HUES6 (cell line): ENCODE measurements at regions not wholly inside any gene's neighbourhood (a gene's known extent, or its start where the extent isn't known, plus 50 kb on each side); places are given as distances from the start of the nearest gene placed in this dataset.

Source experiments
- H3K27ac ChIP-seq: 2 replicates; pipeline ENCODE4 v1.7.0; 2013; ENCODE audit warnings: low read depth, mild to moderate bottlenecking, low read length, inconsistent platforms
- H3K27me3 ChIP-seq: 2 replicates; pipeline ENCODE4 v1.6.1; 2013; ENCODE audit warnings: low read length; ENCODE audit not compliant: control insufficient read depth, insufficient read depth
- H3K36me3 ChIP-seq: 2 replicates; pipeline ENCODE4 v1.6.1; 2013; ENCODE audit warnings: low read length; ENCODE audit not compliant: control insufficient read depth, insufficient read depth
- H3K4me1 ChIP-seq: 2 replicates; pipeline ENCODE4 v1.6.1; 2013; ENCODE audit warnings: low read length; ENCODE audit not compliant: control insufficient read depth, insufficient read depth
- H3K4me3 ChIP-seq: 2 replicates; pipeline ENCODE4 v1.5.1; 2013; ENCODE audit warnings: low read depth, low read length
- H3K9ac ChIP-seq: one replicate; pipeline ENCODE4 v1.6.1; 2013; ENCODE audit warnings: mild to moderate bottlenecking, low read length
- H3K9me3 ChIP-seq: 2 replicates; pipeline ENCODE4 v1.6.1; 2013; ENCODE audit warnings: low read depth, low read length; ENCODE audit not compliant: control insufficient read depth, insufficient read depth

GRCh38 chr16:55380485-55380884 is 56.5 kb downstream of the IRX6 start:
- H3K4me3 ChIP-seq = no peak overlapping the region
- H3K9me3 ChIP-seq = no peaks in the 10 kb centered on the region
- no peaks in the 10 kb centered on the region; the same call in 1 of the 2 replicates for H3K27me3 ChIP-seq
- H3K4me1 ChIP-seq = no peaks in the 10 kb centered on the region
- H3K9ac ChIP-seq = no peak overlapping the region
- no peaks in the 10 kb centered on the region for H3K36me3 ChIP-seq
- no peak overlapping the region for H3K27ac ChIP-seq

- no peaks in the 10 kb centered on the region for H3K36me3 ChIP-seq
- H3K4me3 ChIP-seq = no peak overlapping the region
- no peaks in the 10 kb centered on the region; the same call in 1 of the 2 replicates for H3K27me3 ChIP-seq
Measured at GRCh38 chr16:55384288-55385247, 60.6 kb downstream of the IRX6 start.

GRCh38 chr16:55385359-55385758 is 61.4 kb downstream of the IRX6 start:
- no peak overlapping the region for H3K9ac ChIP-seq
- peaks cover 6% of the 10 kb centered on the region; the same call in 1 of the 2 replicates for H3K4me1 ChIP-seq
- H3K27me3 ChIP-seq = no peaks in the 10 kb centered on the region; the same call in 1 of the 2 replicates
- H3K27ac ChIP-seq = no peak overlapping the region
- no peaks in the 10 kb centered on the region for H3K36me3 ChIP-seq
- no peak overlapping the region for H3K4me3 ChIP-seq
- H3K9me3 ChIP-seq = no peaks in the 10 kb centered on the region

More at GRCh38 chr16:55384288-55385247, 60.6 kb downstream of the IRX6 start:
- Histone ChIP-seq H3K9me3 (no peaks in the 10 kb centered on the region), H3K27ac (no peak overlapping the region), H3K9ac (no peak overlapping the region), H3K4me1 (no peaks in the 10 kb centered on the region)

- H3K36me3 ChIP-seq = no peaks in the 10 kb centered on the region
- no peak overlapping the region for H3K9ac ChIP-seq
- H3K27me3 ChIP-seq = no peaks in the 10 kb centered on the region
- peaks cover 12% of the 10 kb centered on the region; the same call in 1 of the 2 replicates for H3K4me1 ChIP-seq
- no peaks in the 10 kb centered on the region for H3K9me3 ChIP-seq
- no peak overlapping the region for H3K4me3 ChIP-seq
- no peak overlapping the region for H3K27ac ChIP-seq
Measured at GRCh38 chr16:55386534-55387296, 62.7 kb downstream of the IRX6 start.

GRCh38 chr16:55388131-55388862 is 64.3 kb downstream of the IRX6 start:
- Histone ChIP-seq H3K9ac (no peak overlapping the region), H3K27me3 (no peaks in the 10 kb centered on the region), H3K4me1 (peaks cover 12% of the 10 kb centered on the region; the same call in 1 of the 2 replicates), H3K9me3 (no peaks in the 10 kb centered on the region), H3K4me3 (no peak overlapping the region), H3K36me3 (no peaks in the 10 kb centered on the region), H3K27ac (no peak overlapping the region)

GRCh38 chr16:55389426-55390073 is 65.5 kb downstream of the IRX6 start:
- no peaks in the 10 kb centered on the region for H3K9me3 ChIP-seq
- H3K27me3 ChIP-seq = no peaks in the 10 kb centered on the region
- no peak overlapping the region for H3K4me3 ChIP-seq
- H3K9ac ChIP-seq = no peak overlapping the region
- H3K4me1 ChIP-seq = peaks cover 12% of the 10 kb centered on the region; the same call in 1 of the 2 replicates
- no peaks in the 10 kb centered on the region for H3K36me3 ChIP-seq
- H3K27ac ChIP-seq = no peak overlapping the region

- Histone ChIP-seq H3K27ac (no peak overlapping the region), H3K27me3 (no peaks in the 10 kb centered on the region), H3K36me3 (no peaks in the 10 kb centered on the region), H3K9me3 (no peaks in the 10 kb centered on the region), H3K4me3 (no peak overlapping the region), H3K4me1 (peaks cover 12% of the 10 kb centered on the region; the same call in 1 of the 2 replicates), H3K9ac (no peak overlapping the region)
Measured at GRCh38 chr16:55390630-55391237, 66.7 kb downstream of the IRX6 start.

GRCh38 chr16:55391760-55392375 is 67.9 kb downstream of the IRX6 start:
- H3K27ac ChIP-seq = no peak overlapping the region
- no peak overlapping the region for H3K9ac ChIP-seq
- no peak overlapping the region for H3K4me3 ChIP-seq
- H3K36me3 ChIP-seq = no peaks in the 10 kb centered on the region
- no peaks in the 10 kb centered on the region for H3K27me3 ChIP-seq
- no peaks in the 10 kb centered on the region for H3K9me3 ChIP-seq
- H3K4me1 ChIP-seq = peaks cover 12% of the 10 kb centered on the region; the same call in 1 of the 2 replicates

- no peaks in the 10 kb centered on the region for H3K9me3 ChIP-seq
- H3K27ac ChIP-seq = no peak overlapping the region
- no peaks in the 10 kb centered on the region for H3K27me3 ChIP-seq
- H3K9ac ChIP-seq = no peak overlapping the region
- H3K4me1 ChIP-seq = peaks cover 12% of the 10 kb centered on the region; the same call in 1 of the 2 replicates
- H3K36me3 ChIP-seq = no peaks in the 10 kb centered on the region
- no peak overlapping the region for H3K4me3 ChIP-seq
Measured at GRCh38 chr16:55392701-55393100, 68.7 kb downstream of the IRX6 start.
